HL-60 (cell line): ENCODE measurements at regions not wholly inside any gene's neighbourhood (a gene's known extent, or its start where the extent isn't known, plus 50 kb on each side); places are given as distances from the start of the nearest gene placed in this dataset.

ENCODE experiments used
- DNase-seq, 2 experiments: peaks; one replicate each; pipeline ENCODE4 v3.0.0-alpha.2; 2010 to 2020; ENCODE audit warnings: low read depth in 1 of 2, low spot score in 1 of 2
- H3K27ac ChIP-seq: fragments of 250-450 bp; sonication (Bioruptor Pico); replicated peaks from 2 replicates; pipeline ENCODE4 v1.5.1; 2020; ENCODE audit warnings: mild to moderate bottlenecking, moderate library complexity
- H3K27me3 ChIP-seq: fragments of 250-450 bp; sonication (Bioruptor Pico); 2 replicates; pipeline ENCODE4 v1.5.1; 2021; ENCODE audit warnings: mild to moderate bottlenecking, moderate library complexity; ENCODE audit not compliant: insufficient read depth, poor library complexity, severe bottlenecking
- H3K4me3 ChIP-seq: replicated peaks from 2 replicates; pipeline ENCODE4 v1.5.1; 2011; ENCODE audit warnings: mild to moderate bottlenecking, control low read depth, low read length; ENCODE audit not compliant: insufficient read depth
- CTCF ChIP-seq: IDR thresholded peaks from one replicate; pipeline ENCODE4 v1.5.1; 2011; ENCODE audit warnings: low read length, control low read depth, inconsistent platforms; ENCODE audit not compliant: insufficient read depth
- GABPA ChIP-seq: IDR thresholded peaks from 2 replicates; pipeline ENCODE4 v1.6.1; 2012; ENCODE audit warnings: low read depth
- POLR2AphosphoS5 ChIP-seq: IDR thresholded peaks from 2 replicates; pipeline ENCODE4 v1.6.1; 2012; ENCODE audit warnings: low read depth
- REST ChIP-seq: IDR thresholded peaks from 2 replicates; pipeline ENCODE4 v1.6.1; 2012; ENCODE audit warnings: low read depth; ENCODE audit not compliant: insufficient replicate concordance
- SPI1 ChIP-seq: IDR thresholded peaks from 2 replicates; pipeline ENCODE4 v1.6.1; 2012; ENCODE audit warnings: low read depth, mild to moderate bottlenecking, borderline replicate concordance

- no peak for TF ChIP-seq CTCF
- TF ChIP-seq POLR2AphosphoS5: no peak
- no peak for TF ChIP-seq GABPA
- TF ChIP-seq SPI1: no peak
- TF ChIP-seq REST: no peak
- DNase-seq: no peak
- H3K27ac ChIP-seq: no peak overlapping the region; the same call in 1 of the 2 replicates
- no peaks in the 10 kb centered on the region for H3K27me3 ChIP-seq
- H3K4me3 ChIP-seq: no peak overlapping the region
These were observed 191.5 kb downstream of the SEC14L1 start for GRCh38 chr17:77332034-77332971.

- no peaks in the 10 kb centered on the region for H3K27me3 ChIP-seq
- H3K27ac ChIP-seq: no peak overlapping the region
These were observed 192.4 kb downstream of the SEC14L1 start for GRCh38 chr17:77332981-77333685.

More at GRCh38 chr17:77332981-77333685, 192.4 kb downstream of the SEC14L1 start:
- TF ChIP-seq SPI1 (no peak), CTCF (no peak), POLR2AphosphoS5 (no peak), REST (no peak), GABPA (no peak)
- no peak for DNase-seq
- no peak overlapping the region for H3K4me3 ChIP-seq
